ENCODE measurements at regions not wholly inside any gene's neighbourhood (a gene's known extent, or its start where the extent isn't known, plus 50 kb on each side); places are given as distances from the start of the nearest gene placed in this dataset.

- H3K27ac ChIP-seq: no peak overlapping the region
- TF ChIP-seq POLR2A (IDR thresholded peaks at IDR 0.05): no peak
- TF ChIP-seq EP300 (IDR thresholded peaks at IDR 0.05): no peak
- TF ChIP-seq CTCF (IDR thresholded peaks at IDR 0.05): no peak
- TF ChIP-seq POLR2AphosphoS5 (IDR thresholded peaks at IDR 0.05): no peak
- no peaks in the 10 kb centered on the region for H3K27me3 ChIP-seq
- no peaks in the 10 kb centered on the region for H3K9me3 ChIP-seq
- no peaks in the 10 kb centered on the region for H3K4me1 ChIP-seq
- H3K4me3 ChIP-seq: no peak overlapping the region
- intact Hi-C loops (cut with DNase I; ENCODE audit: low total_unique reads): no loop called here
- no peak for DNase-seq
- no peaks in the 10 kb centered on the region for H3K36me3 ChIP-seq
Measured at GRCh38 chr4:35643661-35644060, 600.7 kb downstream of the ARAP2 start.

- H3K27me3 ChIP-seq: no peaks in the 10 kb centered on the region
- no peaks in the 10 kb centered on the region for H3K9me3 ChIP-seq
- TF ChIP-seq POLR2AphosphoS5 (IDR thresholded peaks at IDR 0.05): no peak
- TF ChIP-seq CTCF (IDR thresholded peaks at IDR 0.05): no peak
- no peak for TF ChIP-seq POLR2A (IDR thresholded peaks at IDR 0.05)
- no peak for TF ChIP-seq EP300 (IDR thresholded peaks at IDR 0.05)
- intact Hi-C loops (cut with DNase I; ENCODE audit: low total_unique reads): no loop called here
- no peaks in the 10 kb centered on the region for H3K4me1 ChIP-seq
- peak in 1 of 2 donors; percentile 3 for DNase-seq
- H3K36me3 ChIP-seq: no peaks in the 10 kb centered on the region
- no peak overlapping the region for H3K27ac ChIP-seq
- H3K4me3 ChIP-seq: no peak overlapping the region
Measured at GRCh38 chr4:35644591-35644990, 599.7 kb downstream of the ARAP2 start.

- no peaks in the 10 kb centered on the region for H3K9me3 ChIP-seq
- no peak for DNase-seq
- no peak overlapping the region for H3K4me3 ChIP-seq
- intact Hi-C loops (cut with DNase I; ENCODE audit: low total_unique reads): no loop called here
- H3K27ac ChIP-seq: no peak overlapping the region
- TF ChIP-seq POLR2AphosphoS5 (IDR thresholded peaks at IDR 0.05) (no peak), EP300 (IDR thresholded peaks at IDR 0.05) (no peak), POLR2A (IDR thresholded peaks at IDR 0.05) (no peak)
- H3K4me1 ChIP-seq: no peaks in the 10 kb centered on the region
- no peaks in the 10 kb centered on the region for H3K36me3 ChIP-seq
- H3K27me3 ChIP-seq: no peaks in the 10 kb centered on the region
- 89 to 97% (median 96%) methylated on average over 3 of the region's 3 CpGs for WGBS, 5 donors
Measured at GRCh38 chr4:35649011-35649410, 595.3 kb downstream of the ARAP2 start.

- Histone ChIP-seq H3K4me1 (no peaks in the 10 kb centered on the region), H3K27me3 (no peaks in the 10 kb centered on the region), H3K9me3 (peaks cover 0 to 4% (median under 1%) of the 10 kb centered on the region in 4 donors), H3K4me3 (no peak overlapping the region), H3K36me3 (no peaks in the 10 kb centered on the region), H3K27ac (no peak overlapping the region)
- intact Hi-C loops (cut with DNase I; ENCODE audit: low total_unique reads): no loop called here
- no peak for TF ChIP-seq POLR2A (IDR thresholded peaks at IDR 0.05)
- TF ChIP-seq CTCF (IDR thresholded peaks at IDR 0.05): no peak
- TF ChIP-seq EP300 (IDR thresholded peaks at IDR 0.05): no peak
- TF ChIP-seq POLR2AphosphoS5 (IDR thresholded peaks at IDR 0.05): no peak
- DNase-seq: no peak
Measured at GRCh38 chr4:35649778-35650177, 594.5 kb downstream of the ARAP2 start.

GRCh38 chr4:35652197-35652596 lies 592.1 kb downstream of the ARAP2 start:
- intact Hi-C loops (cut with DNase I; ENCODE audit: low total_unique reads): no loop called here
- H3K27me3 ChIP-seq: no peaks in the 10 kb centered on the region
- H3K4me1 ChIP-seq: no peaks in the 10 kb centered on the region
- TF ChIP-seq EP300 (IDR thresholded peaks at IDR 0.05) (no peak), POLR2A (IDR thresholded peaks at IDR 0.05) (no peak), POLR2AphosphoS5 (IDR thresholded peaks at IDR 0.05) (no peak), CTCF (IDR thresholded peaks at IDR 0.05) (no peak)
- 62 to 70% (median 66%) methylated on average over 4 of the region's 4 CpGs for WGBS, 5 donors
- no peaks in the 10 kb centered on the region for H3K36me3 ChIP-seq
- no peak overlapping the region for H3K4me3 ChIP-seq
- H3K27ac ChIP-seq: no peak overlapping the region
- peaks cover 0 to 8% (median 2%) of the 10 kb centered on the region in 4 donors for H3K9me3 ChIP-seq
- DNase-seq: no peak

All from stomach (tissue), 8 donors.